ENCODE measurements at regions not wholly inside any gene's neighbourhood (a gene's known extent, or its start where the extent isn't known, plus 50 kb on each side); places are given as distances from the start of the nearest gene placed in this dataset.

GRCh38 chr4:15366721-15367120, 61.1 kb upstream of the C1QTNF7 start:
- TF ChIP-seq CTCF (IDR thresholded peaks at IDR 0.05; ENCODE audit: poor library complexity, severe bottlenecking): no peak
- no peak for TF ChIP-seq POLR2AphosphoS5 (IDR thresholded peaks at IDR 0.05)
- TF ChIP-seq EP300 (conservative IDR thresholded peaks at IDR 0.05; ENCODE audit: poor library complexity, severe bottlenecking): no peak
- TF ChIP-seq, protein P1, sequence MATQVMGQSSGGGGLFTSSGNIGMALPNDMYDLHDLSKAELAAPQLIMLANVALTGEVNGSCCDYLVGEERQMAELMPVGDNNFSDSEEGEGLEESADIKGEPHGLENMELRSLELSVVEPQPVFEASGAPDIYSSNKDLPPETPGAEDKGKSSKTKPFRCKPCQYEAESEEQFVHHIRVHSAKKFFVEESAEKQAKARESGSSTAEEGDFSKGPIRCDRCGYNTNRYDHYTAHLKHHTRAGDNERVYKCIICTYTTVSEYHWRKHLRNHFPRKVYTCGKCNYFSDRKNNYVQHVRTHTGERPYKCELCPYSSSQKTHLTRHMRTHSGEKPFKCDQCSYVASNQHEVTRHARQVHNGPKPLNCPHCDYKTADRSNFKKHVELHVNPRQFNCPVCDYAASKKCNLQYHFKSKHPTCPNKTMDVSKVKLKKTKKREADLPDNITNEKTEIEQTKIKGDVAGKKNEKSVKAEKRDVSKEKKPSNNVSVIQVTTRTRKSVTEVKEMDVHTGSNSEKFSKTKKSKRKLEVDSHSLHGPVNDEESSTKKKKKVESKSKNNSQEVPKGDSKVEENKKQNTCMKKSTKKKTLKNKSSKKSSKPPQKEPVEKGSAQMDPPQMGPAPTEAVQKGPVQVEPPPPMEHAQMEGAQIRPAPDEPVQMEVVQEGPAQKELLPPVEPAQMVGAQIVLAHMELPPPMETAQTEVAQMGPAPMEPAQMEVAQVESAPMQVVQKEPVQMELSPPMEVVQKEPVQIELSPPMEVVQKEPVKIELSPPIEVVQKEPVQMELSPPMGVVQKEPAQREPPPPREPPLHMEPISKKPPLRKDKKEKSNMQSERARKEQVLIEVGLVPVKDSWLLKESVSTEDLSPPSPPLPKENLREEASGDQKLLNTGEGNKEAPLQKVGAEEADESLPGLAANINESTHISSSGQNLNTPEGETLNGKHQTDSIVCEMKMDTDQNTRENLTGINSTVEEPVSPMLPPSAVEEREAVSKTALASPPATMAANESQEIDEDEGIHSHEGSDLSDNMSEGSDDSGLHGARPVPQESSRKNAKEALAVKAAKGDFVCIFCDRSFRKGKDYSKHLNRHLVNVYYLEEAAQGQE (IDR thresholded peaks at IDR 0.05; ENCODE audit: borderline replicate concordance): no peak
- TF ChIP-seq EZH2 (IDR thresholded peaks at IDR 0.05; ENCODE audit: borderline replicate concordance, insufficient read depth, low read length, poor library complexity, severe bottlenecking): no peak
- no peak for TF ChIP-seq TAF1 (IDR thresholded peaks at IDR 0.05; ENCODE audit: low read depth)

Measured in neural cell (in vitro differentiated cells).